Breast epithelium (tissue), 3 donors: ENCODE measurements at regions not wholly inside any gene's neighbourhood (a gene's known extent, or its start where the extent isn't known, plus 50 kb on each side); places are given as distances from the start of the nearest gene placed in this dataset.

Experiments used
- CTCF ChIP-seq, 3 donors: fragments of 450-650 bp; IDR thresholded peaks; one replicate each; pipeline ENCODE4 v1.5.1; 2016 to 2017; ENCODE audit warnings: antibody characterized with exemption in 3 of 3, mild to moderate bottlenecking in 3 of 3, moderate library complexity in 3 of 3
- POLR2A ChIP-seq: fragments of 450-650 bp; IDR thresholded peaks from one replicate; pipeline ENCODE4 v1.6.1; 2016; ENCODE audit warnings: antibody characterized with exemption, mild to moderate bottlenecking, moderate library complexity

- TF ChIP-seq CTCF (IDR thresholded peaks at IDR 0.05) (no peak), POLR2A (no peak)
Measured at GRCh38 chr5:124065508-124065907, 553.5 kb downstream of the CSNK1G3 start.
